ENCODE measurements at regions not wholly inside any gene's neighbourhood (a gene's known extent, or its start where the extent isn't known, plus 50 kb on each side); places are given as distances from the start of the nearest gene placed in this dataset.

DNA sequence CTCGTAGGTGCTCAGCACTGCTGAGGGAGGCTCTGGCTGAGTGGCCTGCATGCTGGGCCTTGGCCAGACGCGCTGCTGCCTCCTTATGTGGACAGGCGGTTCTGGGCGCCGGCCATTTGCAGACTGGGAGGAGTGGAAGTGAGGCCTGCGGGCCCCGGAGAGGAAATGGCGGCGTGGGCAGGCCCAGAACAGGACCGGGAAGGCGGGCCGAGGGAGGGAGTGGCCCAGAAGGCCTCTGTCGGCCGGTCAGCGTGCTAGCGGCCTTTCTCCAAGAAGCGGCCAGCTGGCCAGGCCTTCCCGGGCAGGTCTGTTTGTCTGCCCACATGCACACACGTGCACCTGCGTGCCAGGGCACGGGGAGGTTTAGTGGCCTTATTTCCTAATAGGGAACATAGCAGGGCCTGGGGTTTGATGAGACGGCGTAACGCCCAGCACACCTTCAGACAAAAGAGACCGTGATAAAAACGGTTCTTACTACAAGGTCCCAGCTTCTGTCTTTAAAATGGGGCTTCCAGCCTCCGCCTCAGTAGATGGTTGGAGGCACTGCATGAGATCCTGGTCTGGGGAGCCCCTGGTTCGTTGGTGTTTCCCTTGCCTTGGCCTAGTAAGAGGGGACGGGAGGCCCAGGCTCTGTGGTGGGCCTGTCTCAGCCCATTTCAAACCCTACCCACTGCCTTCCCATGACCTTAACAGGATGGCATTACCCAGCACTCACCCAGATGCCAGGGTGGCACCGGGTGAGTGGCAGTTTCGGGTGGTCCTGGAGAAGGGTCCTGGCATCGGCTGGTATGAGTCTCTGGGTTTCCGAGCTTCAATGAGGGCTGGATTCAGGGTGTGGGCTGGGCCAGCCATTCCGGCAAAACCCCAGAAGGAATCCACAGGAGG lies 65.1 kb upstream of the PPARA start:
- DNase-seq (ENCODE audit: low spot score), result no peak

DNA sequence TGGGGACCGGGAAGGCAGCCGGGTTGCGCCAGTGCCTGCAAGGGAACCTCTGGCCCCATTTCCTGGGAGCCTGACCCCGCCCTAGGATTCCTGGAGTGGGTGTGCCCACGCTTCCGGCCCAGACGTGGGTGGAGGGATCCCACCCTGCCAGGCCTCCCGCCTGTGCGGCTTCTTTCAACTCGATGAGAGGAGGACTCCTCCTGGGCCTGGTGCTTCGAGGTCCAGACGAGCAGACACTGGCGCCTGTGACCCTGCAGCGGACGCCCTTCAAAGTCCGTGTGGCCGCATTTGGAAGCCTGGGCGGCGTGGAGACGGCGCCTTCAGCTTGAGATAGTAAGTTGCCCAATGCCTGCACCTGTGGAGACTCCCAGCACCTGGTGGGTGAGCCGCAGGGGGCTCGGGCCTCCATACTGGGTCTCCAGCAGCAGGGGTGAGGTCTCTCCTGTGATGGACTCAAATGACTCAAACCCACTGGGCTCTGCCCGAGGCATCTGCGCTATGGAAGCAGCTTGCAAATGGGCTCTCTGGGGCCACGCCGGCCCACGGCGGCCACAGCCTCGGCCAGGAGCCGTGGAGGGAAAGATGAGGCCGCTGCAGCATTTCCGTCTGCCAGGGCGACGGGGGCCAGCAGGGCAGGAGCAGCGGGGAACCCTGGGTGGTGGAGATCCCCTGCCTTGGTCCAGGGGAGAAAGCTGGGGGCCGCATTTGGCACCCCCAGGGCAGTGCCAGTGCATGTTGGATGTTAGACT lies 64.3 kb upstream of the PPARA start:
- no peak for DNase-seq (ENCODE audit: low spot score)
- TF ChIP-seq, protein P1, sequence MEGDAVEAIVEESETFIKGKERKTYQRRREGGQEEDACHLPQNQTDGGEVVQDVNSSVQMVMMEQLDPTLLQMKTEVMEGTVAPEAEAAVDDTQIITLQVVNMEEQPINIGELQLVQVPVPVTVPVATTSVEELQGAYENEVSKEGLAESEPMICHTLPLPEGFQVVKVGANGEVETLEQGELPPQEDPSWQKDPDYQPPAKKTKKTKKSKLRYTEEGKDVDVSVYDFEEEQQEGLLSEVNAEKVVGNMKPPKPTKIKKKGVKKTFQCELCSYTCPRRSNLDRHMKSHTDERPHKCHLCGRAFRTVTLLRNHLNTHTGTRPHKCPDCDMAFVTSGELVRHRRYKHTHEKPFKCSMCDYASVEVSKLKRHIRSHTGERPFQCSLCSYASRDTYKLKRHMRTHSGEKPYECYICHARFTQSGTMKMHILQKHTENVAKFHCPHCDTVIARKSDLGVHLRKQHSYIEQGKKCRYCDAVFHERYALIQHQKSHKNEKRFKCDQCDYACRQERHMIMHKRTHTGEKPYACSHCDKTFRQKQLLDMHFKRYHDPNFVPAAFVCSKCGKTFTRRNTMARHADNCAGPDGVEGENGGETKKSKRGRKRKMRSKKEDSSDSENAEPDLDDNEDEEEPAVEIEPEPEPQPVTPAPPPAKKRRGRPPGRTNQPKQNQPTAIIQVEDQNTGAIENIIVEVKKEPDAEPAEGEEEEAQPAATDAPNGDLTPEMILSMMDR (IDR thresholded peaks at IDR 0.05; ENCODE audit: extremely low read depth, missing control alignments), result no peak

More for the DNA sequence above, 65.1 kb upstream of the PPARA start:
- TF ChIP-seq, protein P1 (IDR thresholded peaks at IDR 0.05; ENCODE audit: extremely low read depth, missing control alignments), result no peak

DNA sequence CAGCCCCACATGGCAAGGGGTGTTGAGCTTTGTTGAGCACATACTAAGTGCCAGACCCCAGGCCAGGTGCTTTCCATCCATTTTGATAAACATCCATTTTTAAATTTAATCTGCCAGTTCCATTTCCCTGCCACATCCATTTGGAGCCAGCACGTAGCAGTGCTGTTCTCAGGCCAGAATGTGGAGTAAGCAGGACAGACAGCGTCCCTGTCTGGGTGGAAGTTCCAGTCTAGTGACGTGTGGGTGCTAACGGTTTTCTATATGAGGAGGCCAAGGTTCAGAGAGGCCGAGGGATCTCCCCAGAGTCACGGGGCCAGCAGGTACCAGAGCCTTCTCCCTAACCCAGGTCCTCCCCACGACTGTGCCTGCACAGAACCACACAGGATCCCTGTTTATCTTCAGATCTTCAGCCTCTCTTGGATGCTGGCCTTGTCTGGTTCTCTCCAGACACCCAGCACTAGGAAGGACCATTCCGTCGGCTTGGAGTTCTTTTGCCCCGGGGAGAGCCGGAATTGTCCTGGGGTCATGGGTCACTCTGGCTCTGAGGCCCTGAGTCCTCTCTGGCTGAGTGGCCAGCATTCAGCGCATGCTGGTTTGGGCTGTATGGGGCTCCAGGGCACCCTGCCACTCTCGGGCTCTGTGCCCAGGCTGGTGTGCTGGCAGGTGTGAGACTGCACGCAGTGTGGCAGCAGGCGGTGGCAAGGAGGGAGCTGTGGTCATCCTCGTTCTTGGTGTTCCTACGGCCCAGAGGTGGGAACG lies 63.6 kb upstream of the PPARA start:
- TF ChIP-seq, protein P1 (IDR thresholded peaks at IDR 0.05; ENCODE audit: extremely low read depth, missing control alignments), result no peak
- DNase-seq (ENCODE audit: low spot score), result no peak

- TF ChIP-seq, protein P1 (IDR thresholded peaks at IDR 0.05; ENCODE audit: extremely low read depth, missing control alignments), result no peak
- no peak for DNase-seq (ENCODE audit: low spot score)
Measured at GRCh38 chr22:46087336-46087690, 63.0 kb upstream of the PPARA start.

GRCh38 chr22:46087816-46088277 lies 62.5 kb upstream of the PPARA start:
- no peak for DNase-seq (ENCODE audit: low spot score)
- TF ChIP-seq, protein P1 (IDR thresholded peaks at IDR 0.05; ENCODE audit: extremely low read depth, missing control alignments), result no peak

- DNase-seq (ENCODE audit: low spot score), result no peak
- TF ChIP-seq, protein P1 (IDR thresholded peaks at IDR 0.05; ENCODE audit: extremely low read depth, missing control alignments), result no peak
Measured at GRCh38 chr22:46088541-46089311, 61.6 kb upstream of the PPARA start.

Measured in GM20000 (cell line).